KMS-11 (cell line): ENCODE measurements at regions not wholly inside any gene's neighbourhood (a gene's known extent, or its start where the extent isn't known, plus 50 kb on each side); places are given as distances from the start of the nearest gene placed in this dataset.

Source experiments
- H2AFZ ChIP-seq: fragments of 200-600 bp; sonication (generic); 2 replicates; pipeline ENCODE4 v1.6.1; 2016; ENCODE audit warnings: antibody characterized with exemption, mixed run types, low read depth
- H3K27ac ChIP-seq: fragments of 200-600 bp; sonication (generic); 2 replicates; pipeline ENCODE4 v1.6.1; 2016; ENCODE audit warnings: mild to moderate bottlenecking, mixed run types
- H3K27me3 ChIP-seq: fragments of 200-600 bp; sonication (generic); 2 replicates; pipeline ENCODE4 v1.6.1; 2017; ENCODE audit warnings: mild to moderate bottlenecking, low read depth, mixed run types, moderate library complexity; ENCODE audit not compliant: insufficient read depth
- H3K36me3 ChIP-seq: fragments of 200-600 bp; sonication (generic); 2 replicates; pipeline ENCODE4 v1.6.1; 2017; ENCODE audit warnings: mild to moderate bottlenecking, mixed run types; ENCODE audit not compliant: insufficient read depth
- H3K4me1 ChIP-seq: fragments of 200-600 bp; sonication (generic); 2 replicates; pipeline ENCODE4 v1.6.1; 2016; ENCODE audit warnings: mild to moderate bottlenecking, low read depth, mixed run types; ENCODE audit not compliant: poor library complexity, severe bottlenecking
- H3K4me2 ChIP-seq: fragments of 200-600 bp; sonication (generic); 2 replicates; pipeline ENCODE4 v1.7.0; 2016; ENCODE audit warnings: mild to moderate bottlenecking, mixed run types
- H3K4me3 ChIP-seq: fragments of 200-600 bp; sonication (generic); IDR thresholded peaks from 2 replicates; pipeline ENCODE4 v1.6.1; 2017; ENCODE audit warnings: low read depth, low read length, mixed read lengths; ENCODE audit not compliant: insufficient read depth
- H3K79me2 ChIP-seq: fragments of 200-600 bp; sonication (generic); 2 replicates; pipeline ENCODE4 v1.6.1; 2016; ENCODE audit warnings: low read depth, mixed run types; ENCODE audit not compliant: insufficient read depth
- H3K9ac ChIP-seq: fragments of 200-600 bp; sonication (generic); 2 replicates; pipeline ENCODE4 v1.6.1; 2016; ENCODE audit warnings: mild to moderate bottlenecking, mixed run types
- H4K20me1 ChIP-seq: fragments of 200-600 bp; sonication (generic); 2 replicates; pipeline ENCODE4 v1.6.1; 2016; ENCODE audit warnings: mild to moderate bottlenecking, mixed run types; ENCODE audit not compliant: insufficient read depth
- CTCF ChIP-seq: fragments of 200-600 bp; sonication (generic); conservative IDR thresholded peaks from 2 replicates; pipeline ENCODE4 v1.6.1; 2017; ENCODE audit warnings: low read depth, mild to moderate bottlenecking, antibody characterized with exemption, low read length, moderate library complexity, mixed read lengths

- Histone ChIP-seq H2AFZ (no peak overlapping the region), H3K27me3 (no peaks in the 10 kb centered on the region), H3K4me3 (no peak overlapping the region), H3K4me1 (no peaks in the 10 kb centered on the region), H3K27ac (no peak overlapping the region), H3K79me2 (no peaks in the 10 kb centered on the region), H4K20me1 (no peaks in the 10 kb centered on the region), H3K9ac (no peak overlapping the region), H3K4me2 (no peak overlapping the region), H3K36me3 (no peaks in the 10 kb centered on the region)
- TF ChIP-seq CTCF: no peak
Observed at GRCh38 chr10:4477664-4478063, 348.3 kb upstream of the AKR1E2 start.

- H4K20me1 ChIP-seq: no peaks in the 10 kb centered on the region
- no peaks in the 10 kb centered on the region for H3K27me3 ChIP-seq
- no peak overlapping the region for H3K4me3 ChIP-seq
- H3K9ac ChIP-seq: no peak overlapping the region
- no peak for TF ChIP-seq CTCF
- H3K79me2 ChIP-seq: no peaks in the 10 kb centered on the region
- no peak overlapping the region for H3K4me2 ChIP-seq
- H2AFZ ChIP-seq: no peak overlapping the region
- no peaks in the 10 kb centered on the region for H3K36me3 ChIP-seq
- no peaks in the 10 kb centered on the region for H3K4me1 ChIP-seq
- H3K27ac ChIP-seq: no peak overlapping the region
Observed at GRCh38 chr10:4475827-4476490, 350.0 kb upstream of the AKR1E2 start.

GRCh38 chr10:4474829-4475228, 351.2 kb upstream of the AKR1E2 start:
- no peak for TF ChIP-seq CTCF
- Histone ChIP-seq H3K4me2 (no peak overlapping the region), H3K79me2 (no peaks in the 10 kb centered on the region), H4K20me1 (no peaks in the 10 kb centered on the region), H3K4me1 (no peaks in the 10 kb centered on the region), H3K27me3 (no peaks in the 10 kb centered on the region), H3K36me3 (no peaks in the 10 kb centered on the region), H3K9ac (no peak overlapping the region), H3K27ac (no peak overlapping the region), H2AFZ (no peak overlapping the region), H3K4me3 (no peak overlapping the region)

GRCh38 chr10:4473977-4474376, 352.0 kb upstream of the AKR1E2 start:
- no peak overlapping the region for H3K4me2 ChIP-seq
- no peak for TF ChIP-seq CTCF
- H3K9ac ChIP-seq: no peak overlapping the region
- no peaks in the 10 kb centered on the region for H3K36me3 ChIP-seq
- no peaks in the 10 kb centered on the region for H3K79me2 ChIP-seq
- H3K27ac ChIP-seq: no peak overlapping the region
- no peak overlapping the region for H2AFZ ChIP-seq
- no peaks in the 10 kb centered on the region for H4K20me1 ChIP-seq
- H3K4me1 ChIP-seq: no peaks in the 10 kb centered on the region
- no peaks in the 10 kb centered on the region for H3K27me3 ChIP-seq
- no peak overlapping the region for H3K4me3 ChIP-seq
